CD4-positive, alpha-beta memory T cell (primary cell): ENCODE measurements at regions not wholly inside any gene's neighbourhood (a gene's known extent, or its start where the extent isn't known, plus 50 kb on each side); places are given as distances from the start of the nearest gene placed in this dataset.

Source experiments
- CTCF ChIA-PET: fragments of 350-600 bp; sonication (Branson Sonifier 250); formaldehyde crosslinking; loops from one replicate; lab custom pipeline; 2021; ENCODE audit warnings: inconsistent platforms; ENCODE audit not compliant: partially characterized antibody; lab: Charles Lee
- POLR2A ChIA-PET: fragments of 350-600 bp; sonication (Branson Sonifier 250); formaldehyde crosslinking; loops from one replicate; lab custom pipeline; 2021; ENCODE audit not compliant: partially characterized antibody; lab: Charles Lee
- DNase-seq, 5 donors: peaks; one replicate each; pipeline versions ENCODE4 v3.0.0 to v3.0.0-alpha.2; 2020 to 2022; ENCODE audit warnings: mixed read lengths in 1 of 5
- H3K27ac ChIP-seq: one replicate; pipeline ENCODE4 v1.7.0; 2013; ENCODE audit warnings: low read depth, low read length
- H3K27me3 ChIP-seq: 2 replicates; pipeline ENCODE4 v1.7.0; 2013; ENCODE audit warnings: mild to moderate bottlenecking, low read length, moderate library complexity; ENCODE audit not compliant: insufficient read depth
- H3K36me3 ChIP-seq: 2 replicates; pipeline ENCODE4 v1.7.0; 2013; ENCODE audit warnings: mild to moderate bottlenecking, low read length, moderate library complexity; ENCODE audit not compliant: insufficient read depth
- H3K4me1 ChIP-seq: 2 replicates; pipeline ENCODE4 v1.7.0; 2013; ENCODE audit warnings: mild to moderate bottlenecking, low read length, moderate library complexity; ENCODE audit not compliant: insufficient read depth
- H3K4me3 ChIP-seq, 2 donors: one replicate each; pipeline ENCODE4 v1.7.0; 2013; ENCODE audit warnings: low read length in 2 of 2, mild to moderate bottlenecking in 1 of 2
- H3K9me3 ChIP-seq, 2 donors: one replicate each; pipeline ENCODE4 v1.7.0; 2013; ENCODE audit warnings: low read length in 2 of 2, control low read depth in 1 of 2; ENCODE audit not compliant: control insufficient read depth in 1 of 2
- H3K27ac Mint-ChIP-seq, 7 donors: one replicate each; pipeline ENCODE4 v1.8.0; 2020 to 2021; ENCODE audit warnings: mixed read lengths in 7 of 7, mild to moderate bottlenecking in 6 of 7, inconsistent platforms in 3 of 7, moderate library complexity in 3 of 7
- H3K27me3 Mint-ChIP-seq, 2 donors: one replicate each; pipeline ENCODE4 v1.8.0; 2020 to 2021; ENCODE audit warnings: mixed read lengths in 2 of 2
- H3K36me3 Mint-ChIP-seq, 2 donors: one replicate each; pipeline ENCODE4 v1.8.0; 2020 to 2021; ENCODE audit warnings: mixed read lengths in 2 of 2, inconsistent platforms in 1 of 2, mild to moderate bottlenecking in 1 of 2
- H3K4me1 Mint-ChIP-seq, 4 donors: one replicate each; pipeline ENCODE4 v1.8.0; 2020 to 2021; ENCODE audit warnings: mixed read lengths in 4 of 4, mild to moderate bottlenecking in 1 of 4
- H3K4me3 Mint-ChIP-seq, 8 donors: one replicate each; pipeline ENCODE4 v1.8.0; 2020 to 2021; ENCODE audit warnings: mixed read lengths in 8 of 8, mild to moderate bottlenecking in 7 of 8, moderate library complexity in 6 of 8, inconsistent platforms in 3 of 8
- H3K9me3 Mint-ChIP-seq, 8 donors: one replicate each; pipeline ENCODE4 v1.8.0; 2020 to 2021; ENCODE audit warnings: mixed read lengths in 8 of 8, mild to moderate bottlenecking in 5 of 8, inconsistent platforms in 3 of 8, moderate library complexity in 1 of 8
- intact Hi-C: fragments of 100-400 bp; cut with micrococcal nuclease; formaldehyde crosslinking; loops from one replicate; pipeline ENCODE4 v1.15.1; 2023

GRCh38 chr9:96183751-96184150, 118.2 kb downstream of the HSD17B3 start:
- Mint-ChIP-seq H3K36me3 (no peaks in the 10 kb centered on the region), H3K27ac (no peak overlapping the region), H3K4me3 (no peak overlapping the region), H3K9me3 (peaks cover 0 to 6% (median 2%) of the 10 kb centered on the region in 8 donors), H3K27me3 (peaks cover 11 to 22% of the 10 kb centered on the region in 2 donors), H3K4me1 (no peaks in the 10 kb centered on the region)
- POLR2A ChIA-PET = no interaction called here
- H3K36me3 ChIP-seq = no peaks in the 10 kb centered on the region
- DNase-seq = no peak
- H3K9me3 ChIP-seq = no peaks in the 10 kb centered on the region
- H3K27me3 ChIP-seq = no peaks in the 10 kb centered on the region
- no peaks in the 10 kb centered on the region for H3K4me1 ChIP-seq
- H3K27ac ChIP-seq = no peak overlapping the region
- CTCF ChIA-PET = no interaction called here
- intact Hi-C loops = no loop called here
- no peak overlapping the region for H3K4me3 ChIP-seq

- Mint-ChIP-seq H3K4me3 (no peak overlapping the region), H3K4me1 (no peaks in the 10 kb centered on the region), H3K36me3 (no peaks in the 10 kb centered on the region), H3K27ac (no peak overlapping the region), H3K27me3 (peaks cover 15 to 17% of the 10 kb centered on the region in 2 donors), H3K9me3 (peaks cover 0 to 2% (median 0%) of the 10 kb centered on the region in 8 donors)
- no peaks in the 10 kb centered on the region for H3K9me3 ChIP-seq
- CTCF ChIA-PET = no interaction called here
- DNase-seq = no peak
- intact Hi-C loops = no loop called here
- POLR2A ChIA-PET = no interaction called here
- H3K4me1 ChIP-seq = no peaks in the 10 kb centered on the region
- H3K4me3 ChIP-seq = no peak overlapping the region
- no peaks in the 10 kb centered on the region for H3K27me3 ChIP-seq
- H3K27ac ChIP-seq = no peak overlapping the region
- no peaks in the 10 kb centered on the region for H3K36me3 ChIP-seq
These were observed 123.8 kb downstream of the HSD17B3 start for GRCh38 chr9:96178153-96178552.

- Mint-ChIP-seq H3K27me3 (peaks cover 13 to 14% of the 10 kb centered on the region in 2 donors), H3K9me3 (no peaks in the 10 kb centered on the region), H3K27ac (no peak overlapping the region), H3K36me3 (no peaks in the 10 kb centered on the region), H3K4me3 (no peak overlapping the region), H3K4me1 (no peaks in the 10 kb centered on the region)
- no peaks in the 10 kb centered on the region for H3K4me1 ChIP-seq
- ChIA-PET POLR2A (no interaction called here), CTCF (no interaction called here)
- DNase-seq = no peak
- H3K27ac ChIP-seq = no peak overlapping the region
- intact Hi-C loops = no loop called here
- H3K27me3 ChIP-seq = no peaks in the 10 kb centered on the region
- H3K36me3 ChIP-seq = no peaks in the 10 kb centered on the region
- no peaks in the 10 kb centered on the region for H3K9me3 ChIP-seq
- H3K4me3 ChIP-seq = no peak overlapping the region
These were observed 124.3 kb downstream of the HSD17B3 start for GRCh38 chr9:96177719-96178028.

- Histone ChIP-seq H3K36me3 (no peaks in the 10 kb centered on the region), H3K4me3 (no peak overlapping the region), H3K27ac (no peak overlapping the region), H3K4me1 (no peaks in the 10 kb centered on the region), H3K9me3 (no peaks in the 10 kb centered on the region), H3K27me3 (no peaks in the 10 kb centered on the region)
- CTCF ChIA-PET = interaction anchor here (1.6 kb wide), 1 partner anchor 40 kb away, joined by 3 read pairs; no protein-coding TSS in a partner anchor
- peaks cover 13 to 14% of the 10 kb centered on the region in 2 donors for H3K27me3 Mint-ChIP-seq
- no peak overlapping the region for H3K27ac Mint-ChIP-seq
- no peak overlapping the region for H3K4me3 Mint-ChIP-seq
- no peak for DNase-seq
- no peaks in the 10 kb centered on the region for H3K36me3 Mint-ChIP-seq
- intact Hi-C loops = no loop called here
- no peaks in the 10 kb centered on the region for H3K4me1 Mint-ChIP-seq
- no peaks in the 10 kb centered on the region for H3K9me3 Mint-ChIP-seq
- POLR2A ChIA-PET = no interaction called here
These were observed 124.8 kb downstream of the HSD17B3 start for GRCh38 chr9:96177005-96177718.

- POLR2A ChIA-PET = no interaction called here
- CTCF ChIA-PET = interaction anchor here (1.6 kb wide), 1 partner anchor 42 kb away, joined by 3 read pairs; no protein-coding TSS in a partner anchor
- no peak overlapping the region for H3K4me3 ChIP-seq
- no peak overlapping the region for H3K27ac ChIP-seq
- Mint-ChIP-seq H3K27ac (no peak overlapping the region), H3K9me3 (no peaks in the 10 kb centered on the region), H3K36me3 (no peaks in the 10 kb centered on the region), H3K4me1 (no peaks in the 10 kb centered on the region), H3K27me3 (peaks cover 13 to 14% of the 10 kb centered on the region in 2 donors), H3K4me3 (no peak overlapping the region)
- no peaks in the 10 kb centered on the region for H3K36me3 ChIP-seq
- no peaks in the 10 kb centered on the region for H3K27me3 ChIP-seq
- DNase-seq = no peak
- no peaks in the 10 kb centered on the region for H3K4me1 ChIP-seq
- no peaks in the 10 kb centered on the region for H3K9me3 ChIP-seq
- intact Hi-C loops = no loop called here
These were observed 126.2 kb downstream of the HSD17B3 start for GRCh38 chr9:96175796-96176195.

- no peaks in the 10 kb centered on the region for H3K36me3 Mint-ChIP-seq
- CTCF ChIA-PET = no interaction called here
- H3K27me3 Mint-ChIP-seq = peaks cover 12 to 13% of the 10 kb centered on the region in 2 donors
- no peak for DNase-seq
- no peaks in the 10 kb centered on the region for H3K4me1 Mint-ChIP-seq
- intact Hi-C loops = no loop called here
- no peaks in the 10 kb centered on the region for H3K27me3 ChIP-seq
- no peak overlapping the region for H3K27ac ChIP-seq
- H3K9me3 ChIP-seq = no peaks in the 10 kb centered on the region
- no peaks in the 10 kb centered on the region for H3K4me1 ChIP-seq
- H3K4me3 Mint-ChIP-seq = no peak overlapping the region
- POLR2A ChIA-PET = no interaction called here
- H3K27ac Mint-ChIP-seq = no peak overlapping the region
- H3K9me3 Mint-ChIP-seq = no peaks in the 10 kb centered on the region
- H3K36me3 ChIP-seq = no peaks in the 10 kb centered on the region
- no peak overlapping the region for H3K4me3 ChIP-seq
These were observed 127.0 kb downstream of the HSD17B3 start for GRCh38 chr9:96175001-96175400.

GRCh38 chr9:96174371-96174770, 127.6 kb downstream of the HSD17B3 start:
- intact Hi-C loops = no loop called here
- POLR2A ChIA-PET = no interaction called here

More at GRCh38 chr9:96174371-96174770, 127.6 kb downstream of the HSD17B3 start:
- Mint-ChIP-seq H3K9me3 (no peaks in the 10 kb centered on the region), H3K4me1 (no peaks in the 10 kb centered on the region), H3K27ac (no peak overlapping the region), H3K27me3 (peaks cover 12 to 13% of the 10 kb centered on the region in 2 donors), H3K4me3 (no peak overlapping the region), H3K36me3 (no peaks in the 10 kb centered on the region)
- Histone ChIP-seq H3K27me3 (no peaks in the 10 kb centered on the region), H3K36me3 (no peaks in the 10 kb centered on the region), H3K4me3 (no peak overlapping the region), H3K9me3 (no peaks in the 10 kb centered on the region), H3K27ac (no peak overlapping the region), H3K4me1 (no peaks in the 10 kb centered on the region)
- DNase-seq = no peak
- CTCF ChIA-PET = no interaction called here
